Activated CD8-positive, alpha-beta T cell treated with anti-CD3 and anti-CD28 coated beads, Interleukin-2, amount 10 ng/mL, durations not matched to agents 7 days and 5 days (primary cell): ENCODE measurements at regions not wholly inside any gene's neighbourhood (a gene's known extent, or its start where the extent isn't known, plus 50 kb on each side); places are given as distances from the start of the nearest gene placed in this dataset.

Experiments used
- ATAC-seq: fragments of 150-1000 bp; cut with Tn5 transposase; one replicate; pipeline ENCODE4 v1.10.0; 2021; ENCODE audit warnings: moderate library complexity
- CTCF ChIA-PET: fragments of 350-600 bp; sonication (Branson Sonifier 250); formaldehyde crosslinking; loops from one replicate; lab custom pipeline; 2021; ENCODE audit warnings: antibody characterized with exemption; lab: Charles Lee
- POLR2A ChIA-PET: fragments of 350-600 bp; sonication (Branson Sonifier 250); formaldehyde crosslinking; loops from one replicate; lab custom pipeline; 2021; ENCODE audit warnings: antibody characterized with exemption; lab: Charles Lee
- DNase-seq: peaks from one replicate; pipeline ENCODE4 v3.0.0-alpha.2; 2020
- H3K27ac Mint-ChIP-seq: one replicate; pipeline ENCODE4 v1.8.0; 2021; ENCODE audit warnings: mild to moderate bottlenecking, mixed read lengths
- H3K27me3 Mint-ChIP-seq: one replicate; pipeline ENCODE4 v1.8.0; 2021; ENCODE audit warnings: low read depth, mixed read lengths
- H3K36me3 Mint-ChIP-seq: one replicate; pipeline ENCODE4 v1.8.0; 2021; ENCODE audit warnings: low read depth, mixed read lengths
- H3K4me1 Mint-ChIP-seq: one replicate; pipeline ENCODE4 v1.8.0; 2021; ENCODE audit warnings: low read depth, mixed read lengths
- H3K4me3 Mint-ChIP-seq: one replicate; pipeline ENCODE4 v1.8.0; 2021; ENCODE audit warnings: mild to moderate bottlenecking, mixed read lengths
- H3K9me3 Mint-ChIP-seq: one replicate; pipeline ENCODE4 v1.8.0; 2022; ENCODE audit warnings: mixed read lengths; ENCODE audit not compliant: insufficient read depth

DNA sequence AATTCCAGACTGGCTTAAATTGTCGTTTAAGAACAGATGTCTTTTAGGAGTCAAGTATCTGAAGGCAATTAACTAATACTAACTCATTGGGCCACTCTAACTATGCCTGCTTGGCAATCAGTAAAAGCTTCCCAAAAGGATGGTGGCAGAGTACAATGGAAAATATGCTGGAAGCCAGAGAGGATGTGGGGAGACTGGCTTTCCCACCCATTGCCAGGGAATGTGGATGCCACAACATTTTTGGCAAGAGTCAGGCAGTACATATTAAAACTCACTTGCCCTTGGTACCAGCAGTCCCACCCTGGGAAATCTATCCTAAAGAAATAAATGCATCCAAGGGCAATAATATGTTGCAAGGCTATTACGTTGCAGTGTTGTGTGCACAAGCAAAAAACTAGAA lies 74.0 kb upstream of the FZD7 start:
- ChIA-PET CTCF (no interaction called here), POLR2A (no interaction called here)
- Mint-ChIP-seq H3K9me3 (no peaks in the 10 kb centered on the region), H3K27ac (no peak overlapping the region), H3K36me3 (no peaks in the 10 kb centered on the region), H3K27me3 (peaks cover 11% of the 10 kb centered on the region), H3K4me3 (no peak overlapping the region), H3K4me1 (peaks cover 4% of the 10 kb centered on the region)
- ATAC-seq (no peak), DNase-seq (no peak)

DNA sequence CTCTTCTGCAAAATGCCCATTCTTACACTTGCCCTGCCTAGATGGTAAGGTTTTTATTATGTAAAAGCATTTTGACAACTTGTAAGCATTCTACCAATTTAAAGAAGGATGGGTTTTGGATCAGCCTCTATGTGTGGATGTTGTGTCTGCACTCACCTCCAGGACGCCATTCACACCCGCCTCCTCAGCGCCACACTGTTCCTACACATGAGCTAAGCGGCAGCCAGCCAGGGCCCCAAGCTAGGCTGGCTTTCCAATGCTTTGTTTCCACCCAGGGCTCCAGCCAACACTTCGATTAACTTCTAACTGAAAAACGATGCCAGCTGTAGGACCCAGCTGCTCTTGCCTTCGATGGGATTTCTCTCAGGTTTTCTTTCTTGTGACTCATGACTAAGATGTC lies 73.3 kb upstream of the FZD7 start:
- CTCF ChIA-PET: no interaction called here
- no peak for ATAC-seq
- no peaks in the 10 kb centered on the region for H3K36me3 Mint-ChIP-seq
- H3K9me3 Mint-ChIP-seq: no peaks in the 10 kb centered on the region
- H3K27me3 Mint-ChIP-seq: peaks cover 8% of the 10 kb centered on the region
- H3K27ac Mint-ChIP-seq: no peak overlapping the region
- H3K4me1 Mint-ChIP-seq: peaks cover 7% of the 10 kb centered on the region
- DNase-seq: no peak
- H3K4me3 Mint-ChIP-seq: no peak overlapping the region
- POLR2A ChIA-PET: no interaction called here

DNA sequence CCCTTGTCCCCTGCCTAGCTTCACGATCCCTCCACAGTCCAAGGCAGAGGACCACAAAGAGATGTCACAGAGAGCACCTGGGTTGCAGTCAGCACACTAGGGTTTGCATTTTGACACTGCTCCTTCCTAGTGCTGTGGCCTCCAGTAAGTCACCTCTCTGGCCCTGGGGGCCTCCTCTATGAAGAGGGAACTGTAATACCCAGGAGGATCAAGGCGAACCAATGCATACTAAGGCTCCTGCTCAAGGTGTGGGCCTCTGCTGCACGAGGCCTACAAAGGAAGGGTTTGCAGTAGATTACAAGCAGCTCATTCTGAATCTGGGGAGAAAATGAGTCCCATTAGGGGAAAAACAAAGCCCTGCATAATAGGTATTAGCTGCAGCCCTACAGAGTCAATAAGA lies 72.3 kb upstream of the FZD7 start:
- H3K27me3 Mint-ChIP-seq: peaks cover 6% of the 10 kb centered on the region
- no peaks in the 10 kb centered on the region for H3K36me3 Mint-ChIP-seq
- ATAC-seq (no peak), DNase-seq (no peak)
- ChIA-PET POLR2A (interaction anchor here (0.6 kb wide), 1 partner anchor 920 kb away, joined by 3 read pairs; no protein-coding TSS in a partner anchor), CTCF (no interaction called here)
- H3K9me3 Mint-ChIP-seq: no peaks in the 10 kb centered on the region
- no peak overlapping the region for H3K4me3 Mint-ChIP-seq
- peaks cover 7% of the 10 kb centered on the region for H3K4me1 Mint-ChIP-seq
- no peak overlapping the region for H3K27ac Mint-ChIP-seq

DNA sequence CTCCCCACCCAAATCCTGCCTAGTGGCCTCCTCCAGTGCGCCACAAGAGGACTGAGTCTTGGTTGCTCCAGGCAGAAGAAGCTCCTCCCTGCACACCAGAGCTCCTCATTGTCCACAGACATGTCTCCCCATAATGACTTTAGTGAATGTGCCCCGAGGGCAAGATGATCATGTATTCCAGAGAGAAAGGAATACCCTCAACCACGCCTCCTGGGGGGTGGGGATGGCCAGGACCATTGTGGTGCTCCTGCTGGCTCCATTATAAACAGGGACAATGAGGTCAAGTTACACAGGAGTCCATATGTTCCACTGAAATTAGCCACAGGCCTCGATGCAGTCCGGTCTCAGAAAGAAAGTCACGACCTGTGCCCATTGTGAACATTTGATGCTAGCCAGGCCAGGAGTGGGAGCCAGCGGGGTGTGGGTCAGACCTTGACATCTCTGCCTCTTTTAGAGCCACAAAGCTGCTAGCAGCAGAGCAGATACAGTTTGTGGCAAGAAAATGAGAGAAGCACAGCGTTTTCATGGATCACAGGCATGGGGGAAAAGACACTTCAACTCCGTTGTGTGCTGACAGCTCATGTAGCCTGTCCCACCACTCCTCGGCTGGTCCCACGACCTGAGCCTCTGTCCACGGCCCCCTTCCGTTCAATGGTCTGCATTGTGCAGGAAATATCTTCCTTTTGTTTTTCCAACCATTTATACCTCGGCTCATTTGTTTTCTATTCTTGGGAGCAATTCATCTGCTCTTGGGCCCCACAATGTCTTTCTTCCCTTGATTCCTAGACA lies 70.7 kb upstream of the FZD7 start:
- Mint-ChIP-seq H3K4me3 (no peak overlapping the region), H3K4me1 (peaks cover 7% of the 10 kb centered on the region), H3K9me3 (no peaks in the 10 kb centered on the region), H3K27ac (no peak overlapping the region), H3K36me3 (no peaks in the 10 kb centered on the region), H3K27me3 (peaks cover 3% of the 10 kb centered on the region)
- ATAC-seq (no peak), DNase-seq (no peak)
- ChIA-PET POLR2A (no interaction called here), CTCF (no interaction called here)

DNA sequence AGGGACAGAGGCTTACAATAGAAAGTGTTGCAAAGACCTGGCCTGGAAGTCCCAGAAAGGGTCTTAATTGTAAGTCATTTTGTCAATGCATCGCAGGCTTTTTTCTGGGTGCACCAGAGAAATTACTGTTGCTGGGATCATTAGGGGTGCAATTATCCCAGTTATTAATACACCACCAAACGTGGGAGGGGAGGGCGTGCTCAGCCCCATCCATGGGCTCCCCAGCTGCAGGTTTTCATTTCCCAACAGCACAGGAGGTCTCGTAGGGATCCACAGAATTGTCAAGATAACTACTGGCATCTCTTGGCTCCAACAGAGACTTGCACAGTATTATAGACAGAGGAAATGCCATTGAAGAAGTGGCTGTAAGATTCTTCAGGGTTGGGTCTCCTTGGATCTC lies 69.6 kb upstream of the FZD7 start:
- ATAC-seq (no peak), DNase-seq (no peak)
- ChIA-PET POLR2A (interaction anchor here (0.6 kb wide), 1 partner anchor 25 kb away, joined by 4 read pairs; no protein-coding TSS in a partner anchor), CTCF (no interaction called here)
- no peaks in the 10 kb centered on the region for H3K36me3 Mint-ChIP-seq
- H3K27ac Mint-ChIP-seq: peak overlapping the region; percentile 73
- no peak overlapping the region for H3K4me3 Mint-ChIP-seq
- peaks cover 7% of the 10 kb centered on the region for H3K4me1 Mint-ChIP-seq
- H3K9me3 Mint-ChIP-seq: no peaks in the 10 kb centered on the region
- peaks cover 3% of the 10 kb centered on the region for H3K27me3 Mint-ChIP-seq

DNA sequence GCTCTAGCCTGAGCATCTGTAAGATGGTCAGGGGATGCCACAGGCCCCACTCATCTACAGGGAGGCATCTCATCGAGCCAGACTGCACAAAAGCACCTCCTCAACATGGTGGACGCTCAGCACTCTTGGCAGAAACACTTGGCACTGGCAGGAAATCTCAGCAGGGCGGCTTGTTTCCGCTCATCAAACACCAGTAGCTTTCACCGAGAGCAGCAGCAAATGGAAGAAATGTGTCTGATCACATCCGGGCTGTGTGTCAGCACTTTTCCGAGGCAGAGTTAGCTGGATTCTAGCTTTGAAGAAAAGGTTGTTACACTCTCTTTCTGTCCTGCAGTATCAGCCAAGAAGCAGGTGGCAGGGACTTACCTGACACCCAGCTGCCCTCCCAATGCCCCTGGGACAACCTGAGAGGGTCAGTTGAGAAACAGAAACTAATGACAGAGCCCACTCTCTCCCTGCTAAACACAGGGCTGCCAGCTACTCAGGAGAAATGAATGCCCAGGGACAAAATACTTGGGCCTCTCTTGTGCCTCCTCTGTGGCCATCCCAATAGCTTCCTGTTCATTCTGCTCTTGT lies 68.9 kb upstream of the FZD7 start:
- ATAC-seq (peak; percentile 57), DNase-seq (peak; percentile 51)
- ChIA-PET CTCF (interaction anchor here (1.4 kb wide), 1 partner anchor 13 kb away, joined by 3 read pairs; no protein-coding TSS in a partner anchor), POLR2A (interaction anchor here (0.6 kb wide), 1 partner anchor 25 kb away, joined by 4 read pairs; no protein-coding TSS in a partner anchor)
- Mint-ChIP-seq H3K27me3 (peaks cover 3% of the 10 kb centered on the region), H3K4me1 (peaks cover 7% of the 10 kb centered on the region), H3K36me3 (no peaks in the 10 kb centered on the region), H3K27ac (peak overlapping the region; percentile 73), H3K9me3 (no peaks in the 10 kb centered on the region), H3K4me3 (no peak overlapping the region)

DNA sequence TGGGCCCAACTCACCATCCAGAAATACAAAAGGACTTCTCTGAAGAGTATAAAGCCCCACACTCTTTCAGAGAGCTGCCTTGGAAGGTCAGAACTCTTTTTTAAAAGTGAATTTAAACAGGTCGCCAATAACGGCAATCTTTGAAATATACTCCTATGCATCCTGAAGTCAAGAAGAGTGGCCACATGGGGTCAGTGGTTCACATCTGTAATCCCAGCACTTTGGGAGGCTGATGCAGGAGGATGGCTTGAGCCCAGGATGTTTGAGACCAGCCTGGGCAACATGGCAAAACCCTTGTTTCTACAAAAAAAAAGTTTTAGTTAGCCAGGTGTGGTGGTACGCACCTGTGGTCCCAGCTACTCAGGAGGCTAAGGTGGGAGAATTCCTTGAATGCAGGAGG lies 68.1 kb upstream of the FZD7 start:
- ATAC-seq (no peak), DNase-seq (no peak)
- Mint-ChIP-seq H3K27me3 (peaks cover 3% of the 10 kb centered on the region), H3K9me3 (no peaks in the 10 kb centered on the region), H3K4me1 (peaks cover 7% of the 10 kb centered on the region), H3K4me3 (no peak overlapping the region), H3K36me3 (no peaks in the 10 kb centered on the region), H3K27ac (no peak overlapping the region)
- ChIA-PET CTCF (interaction anchor here (1.4 kb wide), 1 partner anchor 12 kb away, joined by 3 read pairs; no protein-coding TSS in a partner anchor), POLR2A (no interaction called here)

DNA sequence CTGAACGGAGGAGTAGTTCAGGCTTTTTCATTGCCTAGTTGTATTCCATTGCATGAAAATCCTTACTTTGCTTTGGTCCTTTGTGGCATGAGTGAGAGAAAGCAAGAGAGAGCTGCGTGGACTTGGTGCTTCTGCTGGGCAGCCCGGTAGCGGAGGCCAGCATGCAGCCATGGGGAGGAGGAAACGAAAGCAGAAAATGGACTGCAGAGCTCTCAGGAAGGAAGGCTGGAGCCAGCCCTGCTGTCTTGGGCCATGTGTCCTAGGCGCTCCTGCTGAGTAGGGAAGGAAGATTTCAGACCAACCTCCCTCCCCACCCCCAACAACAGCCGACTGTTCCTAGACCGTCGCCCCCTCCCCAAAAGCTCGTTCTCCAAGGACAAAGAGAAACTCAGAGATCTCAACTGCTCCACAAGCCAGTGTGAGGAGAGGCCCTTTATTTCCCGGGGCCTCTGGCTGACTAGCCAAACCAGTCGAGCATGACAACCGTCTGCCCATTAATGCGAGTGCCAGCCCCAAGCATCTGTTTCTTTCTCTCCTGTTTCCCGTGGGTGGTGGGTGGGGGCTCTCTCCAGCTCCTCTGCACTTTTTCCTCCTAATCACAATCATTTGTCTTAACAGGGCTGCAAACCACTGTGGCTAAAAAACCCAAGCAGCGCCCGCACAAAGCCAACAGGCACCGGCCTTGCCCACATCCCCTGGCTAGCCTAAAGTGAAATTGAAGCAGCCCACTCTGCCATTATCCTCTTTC lies 66.8 kb upstream of the FZD7 start:
- H3K9me3 Mint-ChIP-seq: no peaks in the 10 kb centered on the region

DNA sequence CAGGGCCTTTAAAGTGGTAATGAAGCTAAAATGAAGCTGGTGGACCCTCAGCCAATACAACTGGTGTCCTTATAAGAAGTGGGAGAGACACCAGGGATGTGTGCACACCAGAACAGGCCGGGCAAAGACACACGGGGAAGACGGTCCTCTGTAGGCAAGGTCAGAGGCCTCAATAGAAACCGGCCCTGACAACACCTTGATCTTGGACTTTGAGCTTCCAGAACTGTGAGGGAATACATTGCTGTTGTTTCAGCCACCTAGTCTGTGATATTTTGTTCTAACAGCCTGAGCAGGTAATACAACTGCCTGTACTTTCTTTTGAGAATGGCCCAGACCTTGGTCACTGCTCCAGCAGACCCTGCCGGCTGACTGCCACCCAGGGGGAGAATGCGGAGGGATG lies 65.6 kb upstream of the FZD7 start:
- no peaks in the 10 kb centered on the region for H3K27me3 Mint-ChIP-seq
- POLR2A ChIA-PET: no interaction called here
- H3K9me3 Mint-ChIP-seq: no peaks in the 10 kb centered on the region
- no peak for DNase-seq
- CTCF ChIA-PET: no interaction called here
- no peak overlapping the region for H3K4me3 Mint-ChIP-seq
- no peak for ATAC-seq
- no peak overlapping the region for H3K27ac Mint-ChIP-seq
- no peaks in the 10 kb centered on the region for H3K36me3 Mint-ChIP-seq
- H3K4me1 Mint-ChIP-seq: peaks cover 7% of the 10 kb centered on the region

More for the DNA sequence above, 66.8 kb upstream of the FZD7 start:
- ChIA-PET CTCF (no interaction called here), POLR2A (no interaction called here)
- Mint-ChIP-seq H3K4me3 (no peak overlapping the region), H3K27ac (no peak overlapping the region), H3K27me3 (no peaks in the 10 kb centered on the region), H3K4me1 (peaks cover 7% of the 10 kb centered on the region), H3K36me3 (no peaks in the 10 kb centered on the region)
- no peak for ATAC-seq
- no peak for DNase-seq

DNA sequence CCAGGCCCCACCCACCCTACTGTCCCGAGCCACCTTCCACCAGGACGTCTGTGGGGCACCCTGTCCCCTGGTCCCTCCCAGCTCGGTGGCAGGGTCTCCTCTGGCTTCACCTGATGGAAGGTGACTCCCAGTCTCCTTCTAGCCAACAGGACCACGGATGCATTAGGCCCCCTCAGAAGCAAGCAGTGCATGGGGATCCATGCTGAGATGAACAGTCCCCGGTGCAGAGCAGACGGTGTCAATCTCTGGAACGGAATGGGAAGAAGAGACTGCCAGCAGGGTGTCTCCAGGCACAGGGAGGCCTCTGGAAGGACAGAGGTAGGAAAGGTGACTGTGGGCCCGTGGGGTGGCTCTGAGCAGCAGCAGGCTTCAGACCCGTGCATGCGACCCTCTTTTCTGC lies 65.2 kb upstream of the FZD7 start:
- H3K27me3 Mint-ChIP-seq: no peaks in the 10 kb centered on the region
- peaks cover 7% of the 10 kb centered on the region for H3K4me1 Mint-ChIP-seq
- no peaks in the 10 kb centered on the region for H3K9me3 Mint-ChIP-seq
- CTCF ChIA-PET: no interaction called here
- ATAC-seq (no peak), DNase-seq (no peak)
- POLR2A ChIA-PET: no interaction called here
- H3K27ac Mint-ChIP-seq: no peak overlapping the region
- no peak overlapping the region for H3K4me3 Mint-ChIP-seq
- no peaks in the 10 kb centered on the region for H3K36me3 Mint-ChIP-seq

DNA sequence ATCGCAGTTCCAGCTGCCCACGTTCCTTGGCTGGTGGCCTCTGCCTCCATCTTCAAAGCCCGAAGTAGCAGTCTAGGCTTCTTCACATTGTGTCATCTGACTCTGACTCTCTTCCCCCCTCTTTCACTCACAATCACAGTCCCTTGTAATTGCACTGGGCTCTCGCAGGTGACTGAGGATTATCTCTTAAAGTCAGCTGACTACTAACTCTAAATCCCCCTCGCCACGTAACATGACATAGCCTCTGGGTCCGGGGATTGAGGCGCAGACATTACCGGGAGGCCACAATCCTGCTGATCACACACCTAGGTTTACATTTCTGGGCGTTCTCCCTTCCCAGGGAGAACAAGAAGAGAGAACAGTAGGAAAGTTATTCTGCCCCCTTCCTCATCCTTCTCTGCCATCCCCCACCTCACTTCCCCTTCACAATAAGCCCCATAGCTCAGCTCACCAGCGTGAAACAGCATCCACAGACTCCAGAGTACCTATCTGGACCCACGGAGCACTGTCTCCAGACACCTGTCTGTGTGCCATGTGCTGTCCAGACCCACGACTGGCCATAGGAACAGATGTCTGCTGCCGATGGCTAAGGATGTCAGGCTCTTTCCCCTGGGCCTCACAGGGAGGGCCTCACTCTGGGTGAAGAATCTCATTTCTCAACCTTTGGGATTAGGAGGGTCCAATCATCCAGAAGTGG lies 64.3 kb upstream of the FZD7 start:
- DNase-seq (no peak), ATAC-seq (no peak)
- Mint-ChIP-seq H3K36me3 (no peaks in the 10 kb centered on the region), H3K4me1 (peaks cover 5% of the 10 kb centered on the region), H3K9me3 (no peaks in the 10 kb centered on the region), H3K27ac (no peak overlapping the region), H3K4me3 (no peak overlapping the region), H3K27me3 (no peaks in the 10 kb centered on the region)
- ChIA-PET POLR2A (no interaction called here), CTCF (no interaction called here)
